ENCODE measurements at regions not wholly inside any gene's neighbourhood (a gene's known extent, or its start where the extent isn't known, plus 50 kb on each side); places are given as distances from the start of the nearest gene placed in this dataset.

DNA sequence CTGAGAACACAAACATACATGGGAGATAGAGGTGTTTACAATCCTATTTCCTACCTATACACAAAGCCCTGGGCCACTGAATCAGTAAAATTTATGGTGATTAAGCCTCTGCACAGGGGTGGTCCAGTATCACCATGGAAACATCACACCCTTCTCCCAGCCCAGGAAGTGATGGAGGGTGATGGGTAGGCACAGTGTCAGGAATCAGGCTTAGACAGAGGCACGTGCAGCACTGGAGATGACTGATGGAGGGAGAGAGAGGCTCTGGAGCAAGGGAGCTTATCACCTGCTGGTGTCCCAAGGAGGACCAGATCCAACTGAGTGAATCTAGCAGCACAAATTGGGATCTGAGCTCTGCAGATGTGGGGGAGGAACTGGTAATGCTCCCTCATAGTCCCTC is 117.2 kb downstream of the RPIA start:
- Histone ChIP-seq H2AFZ (ENCODE audit: low read depth, low read length) (no peak overlapping the region), H3K36me3 (ENCODE audit: control insufficient read depth in 2 of 2, extremely low read depth in 1 of 2, insufficient read depth in 2 of 2, low read length in 2 of 2) (no peaks in the 10 kb centered on the region), H3K27ac (ENCODE audit: insufficient read depth, low read depth, low read length) (no peak overlapping the region), H3K9me3 (replicated peaks; ENCODE audit: control insufficient read depth, insufficient read depth, low read length) (no peaks in the 10 kb centered on the region), H3K4me3 (replicated peaks in 1 of 3; ENCODE audit: insufficient read depth in 1 of 3, low read depth in 1 of 3, low read length in 3 of 3) (no peak overlapping the region), H3K79me2 (ENCODE audit: control insufficient read depth, insufficient read depth, low read length) (no peaks in the 10 kb centered on the region), H3K9ac (replicated peaks; ENCODE audit: extremely low read depth, insufficient read depth, low read length) (no peak overlapping the region), H4K20me1 (replicated peaks; ENCODE audit: control insufficient read depth, extremely low read depth, insufficient read depth, low read length) (no peaks in the 10 kb centered on the region), H3K4me1 (ENCODE audit: control insufficient read depth, extremely low read depth, insufficient read depth, low read length) (peaks cover 3% of the 10 kb centered on the region), H3K27me3 (ENCODE audit: control insufficient read depth in 2 of 2, insufficient read depth in 2 of 2, low read length in 2 of 2) (peaks cover 0 to 9% of the 10 kb centered on the region in 2 experiments), H3K9me1 (replicated peaks; ENCODE audit: control insufficient read depth, extremely low read depth, insufficient read depth, low read length) (no peaks in the 10 kb centered on the region), H3K4me2 (ENCODE audit: insufficient read depth, low read length) (no peak overlapping the region)
- POLR2A ChIA-PET = no interaction called here
- TF ChIP-seq POLR2AphosphoS5 (IDR thresholded peaks at IDR 0.05; ENCODE audit: insufficient read depth, low read depth, low read length) = no peak
- TF ChIP-seq POLR2A (IDR thresholded peaks at IDR 0.05; ENCODE audit: low read depth, low read length) = no peak
- TF ChIP-seq, protein P1, sequence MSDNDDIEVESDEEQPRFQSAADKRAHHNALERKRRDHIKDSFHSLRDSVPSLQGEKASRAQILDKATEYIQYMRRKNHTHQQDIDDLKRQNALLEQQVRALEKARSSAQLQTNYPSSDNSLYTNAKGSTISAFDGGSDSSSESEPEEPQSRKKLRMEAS (IDR thresholded peaks at IDR 0.05; ENCODE audit: insufficient read depth, insufficient read length) = no peak
- no peak for TF ChIP-seq FOS (IDR thresholded peaks at IDR 0.05; ENCODE audit: borderline replicate concordance, insufficient read depth, low read length)
- no peak for TF ChIP-seq JUN (IDR thresholded peaks at IDR 0.05; ENCODE audit: borderline replicate concordance, insufficient read depth, insufficient read length, low read depth)
- TF ChIP-seq GATA2 (IDR thresholded peaks at IDR 0.05; ENCODE audit: insufficient read depth, insufficient read length, low read depth, low read length) = no peak
- TF ChIP-seq MYC (IDR thresholded peaks at IDR 0.05; ENCODE audit: low read depth, low read length) = no peak
- TF ChIP-seq, protein P2, sequence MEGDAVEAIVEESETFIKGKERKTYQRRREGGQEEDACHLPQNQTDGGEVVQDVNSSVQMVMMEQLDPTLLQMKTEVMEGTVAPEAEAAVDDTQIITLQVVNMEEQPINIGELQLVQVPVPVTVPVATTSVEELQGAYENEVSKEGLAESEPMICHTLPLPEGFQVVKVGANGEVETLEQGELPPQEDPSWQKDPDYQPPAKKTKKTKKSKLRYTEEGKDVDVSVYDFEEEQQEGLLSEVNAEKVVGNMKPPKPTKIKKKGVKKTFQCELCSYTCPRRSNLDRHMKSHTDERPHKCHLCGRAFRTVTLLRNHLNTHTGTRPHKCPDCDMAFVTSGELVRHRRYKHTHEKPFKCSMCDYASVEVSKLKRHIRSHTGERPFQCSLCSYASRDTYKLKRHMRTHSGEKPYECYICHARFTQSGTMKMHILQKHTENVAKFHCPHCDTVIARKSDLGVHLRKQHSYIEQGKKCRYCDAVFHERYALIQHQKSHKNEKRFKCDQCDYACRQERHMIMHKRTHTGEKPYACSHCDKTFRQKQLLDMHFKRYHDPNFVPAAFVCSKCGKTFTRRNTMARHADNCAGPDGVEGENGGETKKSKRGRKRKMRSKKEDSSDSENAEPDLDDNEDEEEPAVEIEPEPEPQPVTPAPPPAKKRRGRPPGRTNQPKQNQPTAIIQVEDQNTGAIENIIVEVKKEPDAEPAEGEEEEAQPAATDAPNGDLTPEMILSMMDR (IDR thresholded peaks at IDR 0.05; ENCODE audit: extremely low read depth in 1 of 2, insufficient read depth in 1 of 2, low read depth in 1 of 2, low read length in 2 of 2) = no peak
- no TSS peak for BruUV-seq (replicated peaks)
- dilution Hi-C loops (cut with MboI; ENCODE audit: extremely low pct_ligation_motif_present, low sequenced_read_pairs) (no loop called here), intact Hi-C loops (cut with micrococcal nuclease) (no loop called here)
- CTCF ChIA-PET = interaction anchor here (1.6 kb wide), 1 partner anchor 67 kb away, joined by 3 read pairs; no protein-coding TSS in a partner anchor
- DNase-seq (ENCODE audit: low read depth, low spot score) (no peak), FAIRE-seq (no peak)
